NCI-H345 treated with DMSO at 0.1 percent for 48 hours (cell line): ENCODE measurements at regions not wholly inside any gene's neighbourhood (a gene's known extent, or its start where the extent isn't known, plus 50 kb on each side); places are given as distances from the start of the nearest gene placed in this dataset.
"Not testable (repeated sequence)": the region's sequence is repeated elsewhere in the genome, so short reads cannot be mapped to it uniquely, and the experiment has no call there.

Experiments used
- DNase-seq: peaks from one replicate; lab custom pipeline; 2025; ENCODE audit not compliant: unreplicated experiment; lab: John Stamatoyannopoulos, UW

- no peak for DNase-seq
Observed at GRCh38 chr1:181949500-181949899, 112.0 kb downstream of the ZNF648 start.

- no peak for DNase-seq
Observed at GRCh38 chr1:181948372-181948771, 113.1 kb downstream of the ZNF648 start.

GRCh38 chr1:181947441-181947840 is 114.1 kb downstream of the ZNF648 start:
- no peak for DNase-seq

- DNase-seq, result peak; percentile 87
Observed at GRCh38 chr1:181936768-181937581, 124.5 kb downstream of the ZNF648 start.

- no peak for DNase-seq
Observed at GRCh38 chr1:181936269-181936668, 125.2 kb downstream of the ZNF648 start.

- DNase-seq, result no peak
Observed at GRCh38 chr1:181931873-181932272, 129.6 kb downstream of the ZNF648 start.

GRCh38 chr1:181930187-181930586 is 131.3 kb downstream of the ZNF648 start:
- DNase-seq, result no peak

- DNase-seq, result no peak
Observed at GRCh38 chr1:181926697-181927096, 134.8 kb downstream of the ZNF648 start.

- DNase-seq, result not testable (repeated sequence)
Observed at GRCh38 chr1:181924034-181924433, 137.5 kb downstream of the ZNF648 start.

- no peak for DNase-seq
Observed at GRCh38 chr1:181919542-181919941, 142.0 kb downstream of the ZNF648 start.

- DNase-seq, result no peak
Observed at GRCh38 chr1:181918880-181919525, 142.5 kb downstream of the ZNF648 start.

GRCh38 chr1:181911715-181912114 is 149.8 kb downstream of the ZNF648 start:
- DNase-seq, result no peak

GRCh38 chr1:181910905-181911304 is 150.6 kb downstream of the ZNF648 start:
- DNase-seq, result no peak

- no peak for DNase-seq
Observed at GRCh38 chr1:181909010-181909409, 152.5 kb downstream of the ZNF648 start.

GRCh38 chr1:181906631-181907030 is 154.9 kb downstream of the ZNF648 start:
- no peak for DNase-seq

- no peak for DNase-seq
Observed at GRCh38 chr1:181905944-181906597, 155.4 kb downstream of the ZNF648 start.

- no peak for DNase-seq
Observed at GRCh38 chr1:181898773-181899172, 162.7 kb downstream of the ZNF648 start.

GRCh38 chr1:181896824-181897223 is 164.7 kb downstream of the ZNF648 start:
- DNase-seq, result no peak

GRCh38 chr1:181894439-181894859 is 167.1 kb downstream of the ZNF648 start:
- no peak for DNase-seq

GRCh38 chr1:181893937-181894336 is 167.6 kb downstream of the ZNF648 start:
- no peak for DNase-seq

- not testable (repeated sequence) for DNase-seq
Observed at GRCh38 chr1:181893150-181893549, 168.4 kb downstream of the ZNF648 start.

- DNase-seq, result no peak
Observed at GRCh38 chr1:181872562-181872961, 188.9 kb downstream of the ZNF648 start.
